OCI-LY1 (cell line): ENCODE measurements at regions not wholly inside any gene's neighbourhood (a gene's known extent, or its start where the extent isn't known, plus 50 kb on each side); places are given as distances from the start of the nearest gene placed in this dataset.

Source experiments
- H2AFZ ChIP-seq: fragments of 200-600 bp; sonication (generic), shearing (Covaris generic); 2 replicates; pipeline ENCODE4 v1.6.0; 2014; ENCODE audit warnings: antibody characterized with exemption, mild to moderate bottlenecking, low read length
- H3F3A ChIP-seq: fragments of 200-600 bp; sonication (generic), shearing (Covaris generic); 2 replicates; pipeline ENCODE4 v1.6.0; 2014; ENCODE audit warnings: mild to moderate bottlenecking, antibody characterized with exemption, low read length, moderate library complexity; ENCODE audit not compliant: insufficient read depth
- H3K27ac ChIP-seq: fragments of 200-600 bp; sonication (generic); 2 replicates; pipeline ENCODE4 v1.5.1; 2014; ENCODE audit warnings: low read length, mixed run types, mild to moderate bottlenecking, low read depth; ENCODE audit not compliant: poor library complexity, severe bottlenecking
- H3K27me3 ChIP-seq: fragments of 200-600 bp; sonication (generic); 2 replicates; pipeline ENCODE4 v1.6.0; 2014; ENCODE audit warnings: antibody characterized with exemption, mild to moderate bottlenecking, low read length, moderate library complexity; ENCODE audit not compliant: insufficient read depth
- H3K36me3 ChIP-seq: fragments of 200-600 bp; sonication (generic); 2 replicates; pipeline ENCODE4 v1.6.1; 2014; ENCODE audit warnings: mild to moderate bottlenecking, antibody characterized with exemption, low read length, moderate library complexity, mixed read lengths; ENCODE audit not compliant: insufficient read depth
- H3K4me1 ChIP-seq: fragments of 200-600 bp; sonication (generic); 2 replicates; pipeline ENCODE4 v1.5.1; 2014; ENCODE audit warnings: mild to moderate bottlenecking, low read length, moderate library complexity; ENCODE audit not compliant: insufficient read depth, severe bottlenecking
- H3K4me2 ChIP-seq: fragments of 200-600 bp; sonication (generic), shearing (Covaris generic); 2 replicates; pipeline ENCODE4 v1.6.1; 2014; ENCODE audit warnings: low read length
- H3K4me3 ChIP-seq: fragments of 200-600 bp; sonication (generic); 2 replicates; pipeline ENCODE4 v1.5.1; 2014; ENCODE audit warnings: low read length, low read depth, mild to moderate bottlenecking, mixed read lengths; ENCODE audit not compliant: poor library complexity, severe bottlenecking
- H3K79me2 ChIP-seq: fragments of 200-600 bp; shearing (Covaris generic); 2 replicates; pipeline ENCODE4 v1.6.1; 2016; ENCODE audit warnings: mixed run types, low read length, mixed read lengths; ENCODE audit not compliant: insufficient read depth
- H3K9ac ChIP-seq: fragments of 200-600 bp; sonication (generic), shearing (Covaris generic); 2 replicates; pipeline ENCODE4 v1.6.1; 2014; ENCODE audit warnings: mild to moderate bottlenecking, low read length, mixed read lengths
- H3K9me2 ChIP-seq: fragments of 200-600 bp; sonication (generic), shearing (Covaris generic); 2 replicates; pipeline ENCODE4 v1.6.1; 2014; ENCODE audit warnings: low read depth, mild to moderate bottlenecking, low read length, mixed read lengths
- H3K9me3 ChIP-seq: fragments of 200-600 bp; shearing (Covaris generic); 2 replicates; pipeline ENCODE4 v1.6.1; 2014; ENCODE audit warnings: low read length, mixed read lengths
- H4K20me1 ChIP-seq: fragments of 200-600 bp; sonication (generic), shearing (Covaris generic); 2 replicates; pipeline ENCODE4 v1.6.0; 2016; ENCODE audit warnings: mild to moderate bottlenecking, low read length; ENCODE audit not compliant: insufficient read depth
- EZH2 ChIP-seq: fragments of 200-600 bp; sonication (generic), shearing (Covaris generic); IDR thresholded peaks from 2 replicates; pipeline ENCODE4 v1.8.0; 2017; ENCODE audit warnings: borderline replicate concordance, mixed run types, mild to moderate bottlenecking, antibody characterized with exemption, low read length, moderate library complexity, mixed read lengths
- TF ChIP-seq, protein P1 (sequence below): fragments of 200-600 bp; sonication (generic), shearing (Covaris generic); IDR thresholded peaks from 2 replicates; pipeline ENCODE4 v1.5.1; 2017; ENCODE audit warnings: mild to moderate bottlenecking, antibody characterized with exemption, low read length, moderate library complexity, mixed read lengths

DNA sequence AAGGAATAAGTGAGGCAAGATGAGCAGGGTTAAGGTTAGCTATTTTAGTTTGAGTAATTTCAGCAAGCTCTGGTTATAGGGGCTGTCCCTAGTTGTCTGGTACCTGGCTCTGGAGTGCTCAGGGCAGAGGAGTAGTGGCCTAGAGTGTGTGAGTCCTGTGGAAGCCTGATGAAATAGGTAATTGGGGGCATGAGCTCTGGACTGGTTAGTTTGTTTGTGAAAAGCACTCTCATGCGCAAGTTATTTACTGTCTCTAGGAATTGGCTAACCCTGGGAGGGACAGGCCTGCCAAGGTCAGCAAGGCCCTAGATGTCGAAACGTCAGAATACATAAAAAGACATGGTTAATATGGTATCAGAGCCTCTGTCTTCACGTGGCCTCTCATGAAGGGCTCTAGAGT is 900.1 kb downstream of the PCDH17 start:
- H3F3A ChIP-seq = no peaks in the 10 kb centered on the region
- H3K9ac ChIP-seq = no peak overlapping the region
- H4K20me1 ChIP-seq = no peaks in the 10 kb centered on the region
- no peaks in the 10 kb centered on the region for H3K27me3 ChIP-seq
- no peak overlapping the region for H3K4me2 ChIP-seq
- H3K27ac ChIP-seq = no peak overlapping the region
- no peaks in the 10 kb centered on the region for H3K36me3 ChIP-seq
- no peaks in the 10 kb centered on the region for H3K4me1 ChIP-seq
- no peaks in the 10 kb centered on the region for H3K9me2 ChIP-seq
- no peaks in the 10 kb centered on the region for H3K9me3 ChIP-seq
- TF ChIP-seq, protein P1, sequence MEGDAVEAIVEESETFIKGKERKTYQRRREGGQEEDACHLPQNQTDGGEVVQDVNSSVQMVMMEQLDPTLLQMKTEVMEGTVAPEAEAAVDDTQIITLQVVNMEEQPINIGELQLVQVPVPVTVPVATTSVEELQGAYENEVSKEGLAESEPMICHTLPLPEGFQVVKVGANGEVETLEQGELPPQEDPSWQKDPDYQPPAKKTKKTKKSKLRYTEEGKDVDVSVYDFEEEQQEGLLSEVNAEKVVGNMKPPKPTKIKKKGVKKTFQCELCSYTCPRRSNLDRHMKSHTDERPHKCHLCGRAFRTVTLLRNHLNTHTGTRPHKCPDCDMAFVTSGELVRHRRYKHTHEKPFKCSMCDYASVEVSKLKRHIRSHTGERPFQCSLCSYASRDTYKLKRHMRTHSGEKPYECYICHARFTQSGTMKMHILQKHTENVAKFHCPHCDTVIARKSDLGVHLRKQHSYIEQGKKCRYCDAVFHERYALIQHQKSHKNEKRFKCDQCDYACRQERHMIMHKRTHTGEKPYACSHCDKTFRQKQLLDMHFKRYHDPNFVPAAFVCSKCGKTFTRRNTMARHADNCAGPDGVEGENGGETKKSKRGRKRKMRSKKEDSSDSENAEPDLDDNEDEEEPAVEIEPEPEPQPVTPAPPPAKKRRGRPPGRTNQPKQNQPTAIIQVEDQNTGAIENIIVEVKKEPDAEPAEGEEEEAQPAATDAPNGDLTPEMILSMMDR = no peak
- TF ChIP-seq EZH2 = no peak
- H2AFZ ChIP-seq = no peak overlapping the region
- H3K79me2 ChIP-seq = no peaks in the 10 kb centered on the region
- H3K4me3 ChIP-seq = no peak overlapping the region

DNA sequence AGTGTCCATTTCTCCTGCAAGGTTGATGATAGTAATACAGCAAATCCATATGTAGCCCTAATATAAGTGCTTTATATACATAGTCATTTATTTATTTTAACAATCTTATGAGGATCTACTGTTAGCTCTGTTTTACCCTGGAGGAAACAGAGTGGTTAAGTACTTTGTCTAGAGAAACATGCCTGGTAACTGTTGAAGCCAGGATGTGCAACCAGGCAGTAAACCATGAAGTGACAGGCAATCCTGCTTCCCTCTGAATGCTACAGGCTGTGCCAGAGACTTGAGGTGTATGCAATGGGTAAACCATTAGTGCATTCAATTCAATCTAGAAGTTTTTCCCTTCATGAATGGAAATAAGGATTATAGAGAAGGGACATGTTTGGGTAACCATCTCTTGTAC is 911.0 kb downstream of the PCDH17 start:
- H3K27ac ChIP-seq = no peak overlapping the region
- no peaks in the 10 kb centered on the region for H3K36me3 ChIP-seq
- H3K4me2 ChIP-seq = no peak overlapping the region

DNA sequence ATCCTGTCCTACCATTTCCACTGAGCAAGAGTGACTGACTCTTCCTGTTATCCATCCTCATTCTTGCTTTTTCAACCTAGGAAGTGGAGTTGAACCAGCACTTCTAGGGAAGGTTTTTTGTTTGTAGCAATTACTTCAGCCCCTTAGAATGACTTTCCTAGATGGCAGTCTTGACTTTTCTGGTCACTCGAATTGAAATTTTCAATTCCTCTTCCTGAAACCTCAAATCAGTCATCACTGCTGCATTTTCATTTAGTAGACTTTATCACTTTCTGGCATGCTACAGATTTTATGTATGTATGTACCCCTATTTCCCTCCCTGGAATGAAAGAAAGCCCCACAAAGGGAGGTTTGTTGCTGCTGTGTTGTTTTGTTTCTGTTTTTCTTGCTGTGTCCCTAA is 915.9 kb downstream of the PCDH17 start:
- no peaks in the 10 kb centered on the region for H3F3A ChIP-seq
- no peak overlapping the region for H2AFZ ChIP-seq
- no peaks in the 10 kb centered on the region for H3K4me1 ChIP-seq
- H3K4me3 ChIP-seq = no peak overlapping the region
- H4K20me1 ChIP-seq = no peaks in the 10 kb centered on the region
- no peaks in the 10 kb centered on the region for H3K9me3 ChIP-seq
- no peak overlapping the region for H3K4me2 ChIP-seq
- no peak overlapping the region for H3K9ac ChIP-seq
- no peaks in the 10 kb centered on the region for H3K36me3 ChIP-seq
- H3K79me2 ChIP-seq = no peaks in the 10 kb centered on the region
- TF ChIP-seq, protein P1 = no peak
- TF ChIP-seq EZH2 = no peak
- H3K9me2 ChIP-seq = no peaks in the 10 kb centered on the region
- H3K27me3 ChIP-seq = no peaks in the 10 kb centered on the region
- H3K27ac ChIP-seq = no peak overlapping the region

More for the DNA sequence above, 911.0 kb downstream of the PCDH17 start:
- Histone ChIP-seq H4K20me1 (no peaks in the 10 kb centered on the region), H2AFZ (no peak overlapping the region), H3K4me3 (no peak overlapping the region), H3F3A (no peaks in the 10 kb centered on the region), H3K27me3 (no peaks in the 10 kb centered on the region), H3K9ac (no peak overlapping the region), H3K4me1 (no peaks in the 10 kb centered on the region), H3K9me3 (no peaks in the 10 kb centered on the region), H3K79me2 (no peaks in the 10 kb centered on the region), H3K9me2 (no peaks in the 10 kb centered on the region)
- no peak for TF ChIP-seq EZH2
- TF ChIP-seq, protein P1 = no peak
